ENCODE measurements at regions not wholly inside any gene's neighbourhood (a gene's known extent, or its start where the extent isn't known, plus 50 kb on each side); places are given as distances from the start of the nearest gene placed in this dataset.

DNA sequence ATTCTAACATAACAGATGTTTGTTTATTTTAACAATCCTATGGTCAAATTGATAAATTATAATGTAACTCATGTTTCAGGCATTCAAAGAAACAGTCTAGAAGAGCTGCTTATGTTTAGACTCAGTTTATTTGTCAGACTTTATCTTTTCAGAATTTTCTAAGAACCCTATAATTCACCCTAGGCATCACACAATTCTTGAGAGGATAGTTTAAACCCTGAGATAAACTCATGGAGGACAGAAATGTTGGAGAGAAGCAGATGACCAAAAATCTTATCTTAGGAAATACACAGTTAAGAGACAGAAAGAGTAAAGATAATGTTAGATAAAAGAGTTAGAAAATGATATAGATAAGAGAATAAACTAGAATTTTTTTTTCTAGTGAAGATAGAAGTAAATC lies 1185.7 kb upstream of the SLC10A2 start:
- TF ChIP-seq, protein P1, sequence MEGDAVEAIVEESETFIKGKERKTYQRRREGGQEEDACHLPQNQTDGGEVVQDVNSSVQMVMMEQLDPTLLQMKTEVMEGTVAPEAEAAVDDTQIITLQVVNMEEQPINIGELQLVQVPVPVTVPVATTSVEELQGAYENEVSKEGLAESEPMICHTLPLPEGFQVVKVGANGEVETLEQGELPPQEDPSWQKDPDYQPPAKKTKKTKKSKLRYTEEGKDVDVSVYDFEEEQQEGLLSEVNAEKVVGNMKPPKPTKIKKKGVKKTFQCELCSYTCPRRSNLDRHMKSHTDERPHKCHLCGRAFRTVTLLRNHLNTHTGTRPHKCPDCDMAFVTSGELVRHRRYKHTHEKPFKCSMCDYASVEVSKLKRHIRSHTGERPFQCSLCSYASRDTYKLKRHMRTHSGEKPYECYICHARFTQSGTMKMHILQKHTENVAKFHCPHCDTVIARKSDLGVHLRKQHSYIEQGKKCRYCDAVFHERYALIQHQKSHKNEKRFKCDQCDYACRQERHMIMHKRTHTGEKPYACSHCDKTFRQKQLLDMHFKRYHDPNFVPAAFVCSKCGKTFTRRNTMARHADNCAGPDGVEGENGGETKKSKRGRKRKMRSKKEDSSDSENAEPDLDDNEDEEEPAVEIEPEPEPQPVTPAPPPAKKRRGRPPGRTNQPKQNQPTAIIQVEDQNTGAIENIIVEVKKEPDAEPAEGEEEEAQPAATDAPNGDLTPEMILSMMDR (IDR thresholded peaks at IDR 0.05; ENCODE audit: low read depth, low read length), result no peak
- no peak for TF ChIP-seq MYC (IDR thresholded peaks at IDR 0.05; ENCODE audit: low read depth, low read length)

Measured in NB4 (cell line).